ENCODE measurements at regions not wholly inside any gene's neighbourhood (a gene's known extent, or its start where the extent isn't known, plus 50 kb on each side); places are given as distances from the start of the nearest gene placed in this dataset.
A peak's percentile ranks its signal among the peaks of the same experiment; 100 is the strongest.
"Not testable (repeated sequence)": the region's sequence is repeated elsewhere in the genome, so short reads cannot be mapped to it uniquely, and the experiment has no call there.

DNA sequence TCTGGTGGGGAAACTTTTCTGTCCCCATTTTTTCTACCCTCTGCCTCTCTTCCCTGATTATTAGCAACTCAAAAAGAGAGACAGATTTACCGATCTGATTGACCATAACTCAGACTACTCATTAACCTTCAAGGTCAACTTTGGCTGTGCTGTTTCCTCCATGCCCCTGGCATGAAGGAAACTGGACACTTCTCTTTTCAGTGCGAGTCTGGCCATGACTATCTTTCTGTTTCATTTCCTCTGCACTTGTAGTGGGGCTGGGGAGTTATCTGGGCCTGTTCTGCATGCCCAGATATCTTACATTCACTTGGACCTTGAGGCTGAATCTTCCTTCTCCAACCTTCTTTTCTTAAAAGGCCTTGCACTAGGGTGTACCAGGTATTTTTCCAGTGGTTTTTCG, 76.9 kb upstream of the SLCO2A1 start:
- DNase-seq (ENCODE audit: low read depth): no peak

DNA sequence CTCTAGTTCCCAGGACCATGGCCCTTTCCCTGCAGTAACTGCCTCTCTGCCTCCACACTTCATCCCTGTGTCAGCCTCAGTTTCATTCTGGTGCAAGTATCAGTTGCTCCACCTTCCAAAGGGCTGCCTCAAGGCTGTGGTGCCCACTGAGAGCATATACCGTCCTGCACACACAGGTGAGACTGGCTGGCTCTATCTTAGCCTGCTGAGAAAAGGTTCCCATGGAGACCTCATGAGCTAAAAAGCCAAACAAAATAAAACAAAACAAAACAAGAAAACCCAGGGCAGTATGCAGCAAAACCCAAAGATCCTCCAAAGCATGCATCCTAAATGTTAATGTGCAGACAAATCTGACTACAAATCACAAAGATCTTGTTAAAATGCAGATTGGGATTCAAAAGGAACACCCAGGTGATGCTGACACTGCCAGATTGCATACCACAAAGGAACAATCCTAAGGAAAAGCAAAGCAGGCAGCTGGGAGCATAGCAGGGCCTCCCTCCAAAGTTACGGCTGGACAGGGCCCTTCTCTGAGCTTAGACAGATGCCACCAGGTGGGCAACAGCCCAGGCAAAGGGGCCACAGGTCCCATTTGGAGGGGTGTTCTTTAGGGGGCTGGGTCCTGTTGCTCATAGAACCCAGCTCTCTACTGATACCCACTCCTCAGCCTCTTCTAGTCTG, 76.3 kb upstream of the SLCO2A1 start:
- no peak for DNase-seq (ENCODE audit: low read depth)

DNA sequence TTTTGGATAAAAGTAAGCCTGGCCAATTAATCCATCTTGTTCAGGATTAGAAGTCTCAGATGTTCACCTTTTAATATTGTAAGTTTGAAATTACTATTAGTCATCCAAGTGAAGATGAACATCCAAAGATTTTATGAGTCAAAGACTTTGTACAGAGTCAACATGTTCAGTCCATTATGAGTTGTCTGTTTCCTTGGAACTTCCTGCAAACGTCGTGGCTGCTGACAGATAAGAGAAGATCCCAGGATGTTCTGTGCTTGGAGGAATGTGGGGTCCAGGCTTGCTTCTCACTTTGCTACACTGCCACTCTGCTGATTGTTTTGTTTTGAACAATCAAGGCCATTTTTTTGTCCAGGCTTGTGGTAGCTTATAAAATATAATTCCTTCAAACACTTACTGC, 74.3 kb upstream of the SLCO2A1 start:
- DNase-seq (ENCODE audit: low read depth): no peak

DNA sequence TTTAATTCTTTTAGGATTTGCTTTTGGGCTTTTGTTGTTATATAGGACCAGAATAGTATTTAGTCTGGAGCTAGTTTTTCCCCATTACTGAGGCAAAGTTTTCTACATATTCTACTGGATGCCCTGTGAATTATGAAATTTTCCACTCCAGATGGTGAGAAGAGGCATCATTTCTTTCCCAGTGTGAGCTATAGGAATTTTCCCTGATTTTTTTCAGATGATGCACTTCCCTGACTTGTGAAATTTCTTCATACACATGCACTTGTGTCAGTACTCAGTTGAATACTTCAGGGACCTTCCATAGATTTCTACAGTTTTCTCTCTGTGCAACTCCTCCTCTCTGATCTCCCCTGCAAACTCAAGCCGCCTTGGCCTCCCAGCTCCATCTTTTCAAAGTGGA, 73.7 kb upstream of the SLCO2A1 start:
- peak; percentile 46 for DNase-seq (ENCODE audit: low read depth)

DNA sequence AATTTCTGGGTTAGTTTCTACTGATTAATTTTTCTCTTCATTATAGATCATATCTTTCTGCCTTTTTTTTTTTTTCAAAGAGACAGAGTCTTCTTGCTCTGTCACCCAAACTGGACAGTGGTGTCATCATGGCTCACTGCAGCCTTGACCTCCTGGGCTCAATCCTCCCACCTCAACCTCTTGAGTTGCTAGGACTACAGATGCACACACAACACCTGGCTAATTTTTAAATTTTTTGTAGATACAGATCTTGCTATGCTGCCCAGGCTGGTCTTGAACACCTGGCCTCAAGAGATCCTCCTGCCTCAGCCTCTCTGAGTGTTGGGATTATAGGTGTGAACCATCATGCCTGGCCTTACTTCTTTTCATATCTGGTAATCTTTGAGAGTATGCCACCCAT, 73.3 kb upstream of the SLCO2A1 start:
- no peak for DNase-seq (ENCODE audit: low read depth)

DNA sequence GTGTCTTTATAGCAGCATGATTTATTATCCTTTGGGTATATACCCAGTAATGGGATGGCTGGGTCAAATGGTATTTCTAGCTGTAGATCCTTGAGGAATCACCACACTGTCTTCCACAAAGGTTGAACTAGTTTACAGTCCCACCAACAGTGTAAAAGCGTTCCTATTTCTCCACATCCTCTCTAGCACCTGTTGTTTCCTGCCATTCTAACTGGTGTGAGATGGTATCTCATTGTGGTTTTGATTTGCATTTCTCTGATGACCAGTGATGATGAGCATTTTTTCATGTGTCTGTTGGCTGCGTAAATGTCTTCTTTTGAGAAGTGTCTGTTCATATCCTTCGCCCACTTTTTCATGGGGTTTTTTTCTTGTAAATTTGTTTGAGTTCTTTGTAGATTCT, 66.5 kb upstream of the SLCO2A1 start:
- DNase-seq (ENCODE audit: low read depth): not testable (repeated sequence)

DNA sequence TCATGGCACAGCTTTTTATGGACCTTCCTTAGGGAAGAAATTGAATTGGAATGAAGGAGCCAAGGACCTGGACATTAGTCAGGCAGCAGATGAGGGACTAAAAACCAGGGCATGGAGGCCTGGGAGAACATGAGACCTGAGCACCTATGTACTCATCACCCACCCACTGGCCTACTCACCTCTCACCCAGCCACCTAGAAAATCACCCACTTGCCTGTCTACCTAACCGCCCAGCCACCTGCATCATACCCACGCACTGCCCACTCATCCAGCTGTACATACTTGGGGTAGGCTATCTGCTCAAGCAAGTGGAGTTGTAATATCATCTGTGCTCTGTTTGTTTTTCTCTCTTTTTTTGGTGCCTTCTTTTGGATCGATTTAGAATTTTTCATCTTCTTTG, 65.3 kb upstream of the SLCO2A1 start:
- no peak for DNase-seq (ENCODE audit: low read depth)

DNA sequence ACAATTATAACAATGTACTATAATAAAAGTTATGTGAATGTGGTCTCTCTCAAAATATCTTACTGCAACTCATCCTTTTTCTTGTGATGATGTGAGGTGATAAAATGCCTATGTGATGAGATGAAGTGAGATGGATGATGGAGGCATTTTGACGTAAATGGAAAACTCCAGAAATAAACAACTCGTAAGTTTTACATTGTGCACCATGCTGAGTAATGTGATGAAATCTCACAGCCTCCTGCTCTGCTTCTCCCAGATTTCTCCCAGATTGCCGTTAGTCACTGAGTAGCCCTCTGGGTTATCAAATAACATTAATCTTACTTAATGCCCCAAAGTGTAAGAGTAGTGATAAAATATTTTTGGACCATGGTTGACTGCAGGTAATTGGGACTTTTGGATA, 64.8 kb upstream of the SLCO2A1 start:
- DNase-seq (ENCODE audit: low read depth): no peak

DNA sequence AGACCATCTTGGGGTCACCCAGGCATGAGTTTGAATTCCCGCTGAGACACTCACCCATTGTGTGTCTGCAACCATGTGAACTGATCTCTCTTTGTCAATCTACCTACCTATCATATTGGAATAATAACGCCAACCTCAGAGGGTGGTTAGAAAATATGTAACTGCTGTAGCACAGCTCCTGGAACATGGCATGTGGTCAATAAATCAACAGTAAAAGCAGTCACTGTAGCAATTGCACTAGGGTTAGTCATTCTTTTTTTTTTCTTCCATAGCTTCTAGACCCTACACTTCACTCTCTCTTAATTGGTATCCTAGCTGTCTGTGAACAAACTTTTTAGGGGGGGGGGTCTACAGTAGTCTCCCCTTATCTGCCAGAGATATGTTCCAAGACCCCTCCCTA, 64.2 kb upstream of the SLCO2A1 start:
- no peak for DNase-seq (ENCODE audit: low read depth)

DNA sequence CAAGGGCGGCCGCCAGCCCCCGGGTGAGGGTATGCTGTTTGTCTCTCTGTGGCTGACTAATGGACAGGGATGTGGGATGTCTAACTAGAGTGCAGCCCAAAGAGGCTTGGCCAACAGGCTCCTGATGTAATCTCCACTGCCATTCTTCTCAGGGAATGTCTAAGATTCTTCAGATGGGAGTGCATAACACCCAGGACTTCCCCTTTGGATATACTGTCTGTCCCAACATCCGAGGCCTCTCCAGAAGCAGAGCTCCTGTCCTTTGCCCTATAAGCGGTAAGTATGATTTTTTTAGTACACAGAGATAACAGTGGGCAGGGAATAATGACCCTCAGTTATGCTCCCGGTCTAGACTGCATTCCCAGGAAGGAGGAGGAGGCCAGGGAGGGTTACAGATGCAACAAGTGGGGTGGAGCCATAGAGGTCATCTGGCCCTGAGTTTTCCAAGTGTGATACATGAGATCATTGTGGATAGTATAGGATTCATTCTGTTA, 62.5 kb upstream of the SLCO2A1 start:
- no peak for DNase-seq (ENCODE audit: low read depth)

DNA sequence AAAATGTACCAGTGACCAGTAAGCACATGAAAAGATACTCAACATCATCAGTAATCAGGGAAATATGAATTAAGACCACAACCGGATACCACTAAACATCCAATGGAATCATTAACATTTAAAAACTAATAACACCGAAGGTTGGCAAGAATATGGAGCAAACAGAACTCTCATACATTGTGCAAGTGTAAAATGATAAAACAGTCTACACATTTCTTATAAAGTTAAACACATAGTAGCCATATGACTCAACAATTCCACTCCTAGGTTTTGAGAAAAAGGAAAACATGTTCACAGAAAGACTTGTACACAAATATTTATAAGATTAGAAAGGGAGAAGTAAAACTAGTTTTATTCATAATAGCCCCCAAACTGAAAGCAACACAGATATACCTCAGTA, 60.3 kb upstream of the SLCO2A1 start:
- DNase-seq (ENCODE audit: low read depth): peak; percentile 22

DNA sequence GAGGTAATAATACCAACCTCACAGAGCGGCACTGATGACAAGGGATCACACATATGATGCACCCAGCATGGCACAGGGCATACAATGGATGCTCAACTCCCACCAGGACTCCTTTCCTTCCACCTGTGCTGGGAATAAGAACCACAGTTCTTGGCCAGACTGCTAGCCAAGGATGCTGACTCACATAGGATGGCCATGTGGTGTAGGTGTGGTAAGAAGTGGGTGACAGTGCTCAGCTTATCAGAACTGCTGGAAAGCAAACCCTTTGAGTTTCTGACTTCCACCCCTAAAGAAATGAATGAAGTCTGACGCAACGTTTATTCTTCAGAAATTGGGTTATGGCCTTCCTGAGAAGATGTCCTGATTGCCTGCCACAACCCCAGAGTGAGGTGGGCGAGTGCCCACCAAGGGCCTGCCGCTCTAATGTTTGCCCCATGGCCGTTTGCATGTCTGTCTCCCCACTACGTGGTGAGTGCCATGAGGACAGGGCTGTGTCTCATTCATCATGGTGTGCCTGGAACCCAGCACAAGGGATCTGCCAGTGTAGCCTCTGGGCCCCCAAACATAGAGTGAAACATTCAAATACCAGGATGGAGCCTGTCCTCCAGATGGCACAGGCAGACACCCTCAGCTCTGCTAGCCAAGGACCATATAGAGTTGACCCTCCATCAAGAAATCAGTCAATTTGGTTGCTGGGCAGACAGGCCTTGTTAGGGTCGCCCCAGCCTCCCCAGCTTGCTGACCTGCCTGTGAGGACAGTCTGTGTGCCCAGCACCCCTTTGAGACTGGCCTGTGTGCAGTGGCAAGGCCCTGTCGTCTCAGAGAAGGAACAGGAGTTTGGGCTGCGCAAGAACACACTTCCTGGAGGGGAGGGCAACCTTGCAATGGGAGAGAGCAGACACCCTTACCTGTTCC, 57.6 kb upstream of the SLCO2A1 start:
- no peak for DNase-seq (ENCODE audit: low read depth)

DNA sequence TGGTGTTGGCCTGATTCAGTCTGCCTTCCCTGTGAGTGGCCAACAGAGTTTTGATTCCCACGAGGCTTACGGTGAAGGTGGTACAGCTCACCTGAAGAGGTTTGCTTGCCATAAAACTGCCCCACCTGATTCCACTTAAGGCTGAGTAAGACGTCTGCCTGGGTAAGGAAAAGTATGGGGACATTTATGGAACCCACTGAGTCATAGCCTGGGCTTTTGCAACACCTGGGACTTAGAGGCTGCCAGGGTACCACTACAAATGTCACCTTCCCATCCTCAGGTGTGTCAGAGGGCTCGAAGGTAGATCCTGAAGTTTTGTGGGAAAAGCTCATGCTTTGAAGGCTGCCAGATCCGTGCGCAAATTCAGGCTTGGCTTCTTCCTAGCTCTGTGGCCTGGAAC, 56.9 kb upstream of the SLCO2A1 start:
- no peak for DNase-seq (ENCODE audit: low read depth)

DNA sequence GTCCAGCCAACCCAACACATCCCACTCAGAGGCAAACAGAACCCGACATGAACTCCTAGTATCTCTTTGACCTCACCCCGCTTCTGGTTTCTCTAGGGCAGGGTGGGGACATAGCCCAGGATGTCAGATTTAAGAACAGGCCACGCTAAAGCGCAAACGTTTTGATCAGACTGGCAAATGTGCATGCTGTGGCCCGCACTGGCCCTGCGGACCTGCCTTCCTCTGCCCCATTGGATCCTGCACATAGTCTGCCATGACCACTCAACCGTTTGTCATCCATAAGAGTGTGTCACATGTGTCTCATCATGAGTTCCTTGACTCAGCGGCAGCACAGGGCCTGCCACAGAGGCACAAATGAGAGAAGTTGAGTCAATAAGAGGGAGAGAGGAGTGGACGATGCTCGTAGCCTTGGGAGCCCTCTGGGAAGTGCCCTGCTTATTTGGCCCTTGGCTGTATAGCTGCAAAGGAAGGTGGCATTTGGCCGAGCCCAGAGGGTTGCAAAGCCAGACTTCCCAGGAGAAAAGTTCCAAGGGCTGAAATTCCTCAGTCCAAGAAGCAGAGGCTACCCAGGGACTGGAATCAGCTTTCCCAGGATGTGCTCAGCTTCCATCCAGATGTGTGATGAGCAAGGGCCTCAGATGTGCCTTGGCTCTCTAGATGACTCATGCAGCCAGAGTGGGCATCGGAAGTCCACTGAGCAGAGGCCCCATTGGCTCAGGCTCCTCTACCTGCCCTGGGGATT, 55.5 kb upstream of the SLCO2A1 start:
- DNase-seq (ENCODE audit: low read depth): no peak

DNA sequence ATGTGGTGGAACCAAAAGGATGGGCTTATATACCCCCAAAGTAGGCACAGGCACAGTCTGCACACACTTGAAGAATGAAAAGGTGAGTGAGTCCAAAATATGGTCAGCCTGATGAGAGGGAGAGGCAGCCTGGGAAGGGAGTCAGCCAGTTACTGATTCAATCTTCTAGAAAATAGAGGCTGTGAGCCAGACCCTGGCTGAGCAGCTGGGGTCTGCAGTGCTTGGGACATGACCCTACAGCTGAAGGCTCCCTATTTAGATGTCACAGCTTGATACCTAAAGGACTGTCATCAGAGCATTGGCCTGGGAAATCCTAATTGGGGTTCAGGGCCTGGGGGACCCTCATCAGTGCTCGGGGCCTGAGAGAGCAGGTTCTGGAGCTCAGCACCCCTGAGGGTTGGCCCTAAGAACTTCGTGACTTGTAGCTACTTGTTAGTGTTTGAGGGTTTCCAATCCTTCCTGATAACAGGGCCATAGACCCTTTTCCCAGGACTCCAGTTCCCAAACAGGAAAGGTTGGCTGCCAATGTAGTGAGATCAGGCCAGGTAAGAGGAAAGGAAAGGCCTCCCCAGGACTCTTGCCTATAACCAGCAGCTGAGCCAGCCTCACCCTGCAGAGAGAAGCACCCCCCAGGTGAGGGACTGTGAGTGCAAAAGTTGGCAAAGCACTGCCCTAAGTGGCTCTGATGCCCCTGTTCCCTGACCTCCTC, 54.7 kb upstream of the SLCO2A1 start:
- no peak for DNase-seq (ENCODE audit: low read depth)

DNA sequence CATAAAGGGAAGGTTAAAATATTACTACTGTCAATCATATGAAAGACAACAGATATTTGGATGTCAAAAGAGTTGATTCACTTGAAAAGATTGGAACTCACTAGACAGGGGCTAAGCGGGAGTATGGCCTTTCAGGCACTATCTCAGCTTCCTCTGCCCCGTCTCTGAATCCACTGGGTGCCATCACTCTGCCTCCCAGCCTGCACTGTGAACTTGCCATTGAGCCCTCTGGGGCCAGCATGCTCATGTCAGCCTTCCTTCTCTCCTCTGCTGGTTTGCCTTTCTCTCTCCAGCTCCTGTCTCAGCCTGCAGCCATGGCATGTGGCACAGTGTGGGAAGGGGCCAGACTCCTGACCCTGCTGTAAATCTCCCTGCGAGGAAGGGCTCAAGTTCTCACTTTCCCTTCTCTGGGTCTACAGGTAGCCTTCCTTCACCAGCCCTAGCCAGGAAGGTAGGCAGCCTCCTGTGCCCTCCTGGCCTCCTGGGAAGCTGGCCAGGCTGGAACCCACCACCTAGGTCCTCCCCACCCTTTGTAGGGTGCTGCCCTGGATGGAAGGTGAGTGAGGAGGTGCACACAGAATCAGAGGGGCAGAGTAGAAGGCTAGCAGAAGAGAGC, 54.0 kb upstream of the SLCO2A1 start:
- no peak for DNase-seq (ENCODE audit: low read depth)

DNA sequence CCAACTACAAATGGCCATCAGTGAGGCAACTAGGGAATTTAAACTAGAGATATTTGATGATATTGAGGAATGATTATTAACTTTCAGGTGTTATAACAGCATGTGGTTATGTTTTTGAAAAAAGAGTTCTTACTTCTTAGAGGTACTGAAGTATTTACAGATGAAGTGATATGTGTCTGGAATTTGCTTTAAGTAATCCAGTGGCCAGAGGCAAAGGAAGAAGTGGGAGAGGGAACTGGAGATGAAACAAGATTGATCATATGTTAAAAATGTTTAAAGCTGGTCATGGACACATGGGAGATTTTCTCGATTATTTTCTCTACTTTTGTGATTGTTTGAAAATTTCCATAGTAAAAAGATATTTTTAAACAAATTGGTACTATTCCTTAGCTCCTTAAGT, 53.3 kb upstream of the SLCO2A1 start:
- DNase-seq (ENCODE audit: low read depth): no peak

DNA sequence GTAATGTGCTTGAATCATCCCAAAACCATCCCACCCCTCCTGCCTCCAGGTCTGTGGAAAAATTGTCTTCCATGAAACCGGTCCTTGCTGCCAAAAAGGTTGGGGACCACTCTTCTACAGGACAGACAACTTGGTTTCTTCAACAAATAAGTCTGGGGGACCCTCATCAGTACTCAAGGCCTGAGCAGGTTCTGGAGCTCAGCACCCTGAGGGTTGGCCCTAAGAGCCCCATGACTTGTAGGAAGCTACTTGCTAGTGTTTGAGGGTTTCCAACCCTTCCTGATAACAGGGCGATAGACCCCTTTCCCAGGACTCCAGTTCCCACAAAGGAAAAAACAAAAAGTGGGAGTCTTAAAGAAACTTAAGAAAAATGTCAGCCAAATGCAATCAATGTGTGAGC, 52.9 kb upstream of the SLCO2A1 start:
- DNase-seq (ENCODE audit: low read depth): no peak

DNA sequence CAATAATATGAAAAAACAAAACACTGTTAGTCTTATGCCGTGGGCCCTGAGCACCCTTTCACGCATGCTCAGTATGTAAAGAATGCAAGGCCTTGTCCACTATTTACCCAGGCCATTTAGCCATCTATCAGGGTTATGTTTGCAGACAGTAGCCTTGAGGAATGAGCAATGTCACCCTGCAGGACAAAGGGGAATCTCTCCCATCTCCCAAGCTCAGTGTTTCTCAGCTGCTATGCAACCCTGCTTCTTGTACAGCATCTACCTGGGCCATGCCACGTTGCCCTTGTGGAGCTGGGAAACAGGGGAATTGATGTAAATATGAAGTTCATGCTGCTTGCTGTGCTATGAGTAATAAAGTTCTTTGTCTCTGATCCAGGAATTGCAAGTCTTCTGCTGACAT, 51.5 kb upstream of the SLCO2A1 start:
- no peak for DNase-seq (ENCODE audit: low read depth)

DNA sequence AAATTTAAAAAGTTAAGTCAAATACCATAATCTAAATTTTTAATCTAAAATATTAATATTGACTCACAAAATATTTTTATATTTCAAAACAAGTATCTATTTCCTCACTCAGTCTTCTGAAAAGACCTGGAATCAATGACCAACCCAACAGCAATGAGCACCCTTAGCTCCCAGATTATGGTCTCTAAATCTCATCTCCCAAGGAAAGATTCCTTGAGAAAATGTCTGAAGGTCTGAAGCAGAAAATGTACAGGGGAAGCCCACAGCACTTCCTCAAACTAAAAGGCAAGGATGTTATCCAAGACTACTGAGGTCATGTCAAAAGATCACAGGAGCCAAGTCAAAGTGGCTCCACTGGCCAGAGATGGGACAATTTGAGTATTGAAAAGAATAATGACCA, 51.0 kb upstream of the SLCO2A1 start:
- DNase-seq (ENCODE audit: low read depth): no peak

DNA sequence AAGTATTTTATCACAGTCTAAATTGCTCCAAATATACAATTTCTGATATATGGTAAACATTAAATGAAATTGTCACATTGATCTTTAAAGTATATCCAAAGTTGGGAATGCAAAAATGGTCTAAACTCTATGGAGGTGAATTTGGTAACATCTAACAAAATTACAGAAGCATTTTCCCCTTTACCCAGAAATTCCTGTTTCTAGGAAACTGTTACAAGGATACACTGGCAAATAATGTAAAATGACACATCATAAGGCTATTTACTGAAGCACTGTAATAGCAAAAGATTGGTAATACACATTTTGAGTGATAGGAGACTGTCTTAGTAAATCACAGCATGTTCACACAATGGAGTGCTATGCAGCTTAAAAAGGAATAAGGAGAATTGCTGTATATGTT, 50.0 kb upstream of the SLCO2A1 start:
- DNase-seq (ENCODE audit: low read depth): no peak

All from fibroblast of gingiva (primary cell).